Progenitor cell of endocrine pancreas (in vitro differentiated cells): ENCODE measurements at regions not wholly inside any gene's neighbourhood (a gene's known extent, or its start where the extent isn't known, plus 50 kb on each side); places are given as distances from the start of the nearest gene placed in this dataset.
A peak's percentile ranks its signal among the peaks of the same experiment; 100 is the strongest.

Source experiments
- DNase-seq: peaks from one replicate; pipeline ENCODE4 v3.0.0; 2021; ENCODE audit warnings: low spot score; ENCODE audit not compliant: unreplicated experiment
- H3K27ac Mint-ChIP-seq: 2 replicates; pipeline ENCODE4 v1.8.0; 2021; ENCODE audit warnings: mild to moderate bottlenecking, moderate library complexity, mixed read lengths
- H3K27me3 Mint-ChIP-seq: 2 replicates; pipeline ENCODE4 v1.8.0; 2021; ENCODE audit warnings: mixed read lengths
- H3K36me3 Mint-ChIP-seq: 2 replicates; pipeline ENCODE4 v1.8.0; 2022; ENCODE audit warnings: mixed read lengths; ENCODE audit not compliant: insufficient read depth
- H3K4me1 Mint-ChIP-seq: 2 replicates; pipeline ENCODE4 v1.8.0; 2021; ENCODE audit warnings: low read depth, mixed read lengths
- H3K4me3 Mint-ChIP-seq: 2 replicates; pipeline ENCODE4 v1.8.0; 2021; ENCODE audit warnings: low read depth, mild to moderate bottlenecking, moderate library complexity, mixed read lengths
- H3K9me3 Mint-ChIP-seq: 2 replicates; pipeline ENCODE4 v1.8.0; 2021; ENCODE audit warnings: low read depth, mixed read lengths
- TF ChIP-seq, protein P1 (sequence below): fragments of 200-600 bp; sonication (generic); IDR thresholded peaks from one replicate; pipeline ENCODE4 v1.5.0; 2021; ENCODE audit warnings: antibody characterized with exemption, mild to moderate bottlenecking; ENCODE audit not compliant: unreplicated experiment

GRCh38 chr16:65776639-65777183 lies 589.8 kb upstream of the CDH5 start:
- H3K4me1 Mint-ChIP-seq: peaks cover 9% of the 10 kb centered on the region
- no peak overlapping the region for H3K4me3 Mint-ChIP-seq
- DNase-seq: no peak
- no peaks in the 10 kb centered on the region for H3K27me3 Mint-ChIP-seq
- no peak overlapping the region for H3K27ac Mint-ChIP-seq
- TF ChIP-seq, protein P1, sequence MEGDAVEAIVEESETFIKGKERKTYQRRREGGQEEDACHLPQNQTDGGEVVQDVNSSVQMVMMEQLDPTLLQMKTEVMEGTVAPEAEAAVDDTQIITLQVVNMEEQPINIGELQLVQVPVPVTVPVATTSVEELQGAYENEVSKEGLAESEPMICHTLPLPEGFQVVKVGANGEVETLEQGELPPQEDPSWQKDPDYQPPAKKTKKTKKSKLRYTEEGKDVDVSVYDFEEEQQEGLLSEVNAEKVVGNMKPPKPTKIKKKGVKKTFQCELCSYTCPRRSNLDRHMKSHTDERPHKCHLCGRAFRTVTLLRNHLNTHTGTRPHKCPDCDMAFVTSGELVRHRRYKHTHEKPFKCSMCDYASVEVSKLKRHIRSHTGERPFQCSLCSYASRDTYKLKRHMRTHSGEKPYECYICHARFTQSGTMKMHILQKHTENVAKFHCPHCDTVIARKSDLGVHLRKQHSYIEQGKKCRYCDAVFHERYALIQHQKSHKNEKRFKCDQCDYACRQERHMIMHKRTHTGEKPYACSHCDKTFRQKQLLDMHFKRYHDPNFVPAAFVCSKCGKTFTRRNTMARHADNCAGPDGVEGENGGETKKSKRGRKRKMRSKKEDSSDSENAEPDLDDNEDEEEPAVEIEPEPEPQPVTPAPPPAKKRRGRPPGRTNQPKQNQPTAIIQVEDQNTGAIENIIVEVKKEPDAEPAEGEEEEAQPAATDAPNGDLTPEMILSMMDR: no peak
- H3K9me3 Mint-ChIP-seq: peaks cover 6% of the 10 kb centered on the region
- H3K36me3 Mint-ChIP-seq: no peaks in the 10 kb centered on the region

DNA sequence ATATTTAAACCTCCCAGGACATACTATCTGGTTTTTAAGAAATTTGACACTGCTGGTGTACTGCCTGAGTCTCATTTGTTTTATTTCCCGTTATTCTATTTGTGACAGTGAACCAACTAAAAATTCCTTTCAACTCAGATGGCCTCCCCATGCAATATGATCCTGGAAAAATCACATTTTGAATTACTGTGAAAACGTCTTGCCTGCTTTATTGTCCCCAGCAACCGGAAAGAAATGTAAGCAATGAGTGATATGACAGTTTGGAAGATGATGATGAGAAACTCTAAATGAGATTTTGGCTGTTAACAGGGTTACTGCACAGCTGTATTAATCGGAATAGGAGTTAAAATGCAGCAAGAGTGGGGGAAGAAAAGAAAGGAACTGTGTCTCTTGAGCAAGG lies 590.7 kb upstream of the CDH5 start:
- H3K9me3 Mint-ChIP-seq: peaks cover 11% of the 10 kb centered on the region
- DNase-seq: no peak

DNA sequence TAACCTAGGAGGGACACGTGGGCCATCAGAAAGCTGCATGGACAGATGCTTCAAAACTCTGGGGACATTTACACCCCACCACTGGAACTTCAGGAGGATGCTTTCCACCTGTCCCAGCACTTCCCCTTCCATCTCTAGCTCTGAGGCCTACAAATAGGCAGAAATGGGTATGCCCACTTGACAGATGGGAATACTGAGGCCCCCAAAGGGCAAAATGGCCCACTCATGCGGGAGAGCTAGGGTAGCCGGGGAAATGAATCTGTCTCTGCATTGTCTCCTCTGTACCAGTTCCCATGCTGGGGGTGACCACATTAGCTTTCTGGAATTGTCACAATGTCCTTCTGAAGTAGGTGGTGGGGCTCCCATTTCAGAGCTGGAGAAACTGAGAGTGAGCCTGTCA lies 592.1 kb upstream of the CDH5 start:
- Mint-ChIP-seq H3K4me3 (no peak overlapping the region), H3K9me3 (peaks cover 22% of the 10 kb centered on the region), H3K27me3 (no peaks in the 10 kb centered on the region), H3K27ac (no peak overlapping the region), H3K36me3 (peaks cover 6% of the 10 kb centered on the region), H3K4me1 (peaks cover 9% of the 10 kb centered on the region)
- no peak for DNase-seq
- TF ChIP-seq, protein P1: no peak

More for the DNA sequence above, 590.7 kb upstream of the CDH5 start:
- H3K36me3 Mint-ChIP-seq: no peaks in the 10 kb centered on the region
- H3K27me3 Mint-ChIP-seq: no peaks in the 10 kb centered on the region
- TF ChIP-seq, protein P1: no peak
- no peak overlapping the region for H3K27ac Mint-ChIP-seq
- H3K4me3 Mint-ChIP-seq: no peak overlapping the region
- peaks cover 7% of the 10 kb centered on the region for H3K4me1 Mint-ChIP-seq

- no peak for DNase-seq
- H3K9me3 Mint-ChIP-seq: peaks cover 24% of the 10 kb centered on the region
- peaks cover 9% of the 10 kb centered on the region for H3K4me1 Mint-ChIP-seq
- H3K36me3 Mint-ChIP-seq: peaks cover 6% of the 10 kb centered on the region
- TF ChIP-seq, protein P1: no peak
- no peak overlapping the region for H3K4me3 Mint-ChIP-seq
- H3K27ac Mint-ChIP-seq: peak overlapping the region; percentile 1
- H3K27me3 Mint-ChIP-seq: no peaks in the 10 kb centered on the region
These were observed 593.1 kb upstream of the CDH5 start for GRCh38 chr16:65773301-65773874.

DNA sequence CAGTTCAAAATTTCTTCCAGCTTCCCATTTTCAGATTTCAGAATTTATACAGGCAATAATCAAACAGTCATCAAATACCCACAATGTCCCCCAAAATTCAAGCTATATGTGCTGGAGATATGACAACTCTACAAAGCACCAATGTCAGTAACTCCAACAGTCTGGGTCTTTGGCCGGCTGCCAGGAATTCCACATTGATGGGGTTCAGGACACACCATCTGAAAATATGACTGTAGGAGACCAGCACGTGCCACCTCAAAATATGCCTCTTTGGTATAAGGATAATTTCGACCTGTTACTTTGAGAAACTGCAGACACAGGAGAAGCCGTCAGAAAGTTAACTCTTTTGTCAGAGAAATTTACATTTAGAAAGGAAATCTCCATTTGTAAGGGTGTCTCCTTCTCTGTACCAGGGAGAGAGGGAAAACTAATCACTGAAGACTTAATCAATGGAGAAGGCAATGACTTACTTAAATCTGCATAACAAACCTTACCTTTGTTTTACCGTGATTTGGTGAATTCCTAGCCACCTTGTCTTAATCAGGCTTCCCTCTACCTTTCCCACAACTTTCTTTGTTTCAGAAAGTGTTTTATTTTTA lies 594.3 kb upstream of the CDH5 start:
- Mint-ChIP-seq H3K9me3 (peaks cover 22% of the 10 kb centered on the region), H3K27ac (no peak overlapping the region), H3K36me3 (peaks cover 6% of the 10 kb centered on the region), H3K27me3 (no peaks in the 10 kb centered on the region), H3K4me1 (peaks cover 9% of the 10 kb centered on the region), H3K4me3 (no peak overlapping the region)
- DNase-seq: no peak
- TF ChIP-seq, protein P1: no peak
